Prostate gland (tissue), 2 donors: ENCODE measurements at regions not wholly inside any gene's neighbourhood (a gene's known extent, or its start where the extent isn't known, plus 50 kb on each side); places are given as distances from the start of the nearest gene placed in this dataset.

Source experiments
- DNase-seq: peaks from one replicate; pipeline ENCODE4 v3.0.0-alpha.2; 2019; ENCODE audit warnings: low spot score
- H3K27ac ChIP-seq, 2 donors: fragments of 200-600 bp; sonication (generic); 2 replicates each; pipeline ENCODE4 v1.5.1; 2017 to 2019
- H3K27me3 ChIP-seq: fragments of 200-600 bp; sonication (generic); replicated peaks from 2 replicates; pipeline ENCODE4 v1.5.1; 2019; ENCODE audit not compliant: insufficient read depth
- H3K36me3 ChIP-seq, 2 donors: fragments of 200-600 bp; sonication (generic); 1 replicate in 1 of 2; 2 replicates in 1 of 2; pipeline versions ENCODE4 v1.5.1 to v1.8.1; 2017 to 2019
- H3K4me1 ChIP-seq: fragments of 200-600 bp; sonication (generic); replicated peaks from 2 replicates; pipeline ENCODE4 v1.5.1; 2019
- H3K4me3 ChIP-seq, 2 donors: fragments of 200-600 bp; sonication (generic); 2 replicates each; pipeline ENCODE4 v1.5.1; 2017 to 2019
- H3K9me3 ChIP-seq: fragments of 200-600 bp; sonication (generic); 2 replicates; pipeline ENCODE4 v1.5.1; 2017
- CTCF ChIP-seq, 4 experiments: fragments of 200-600 bp in 2 of 4; fragments of 450-650 bp in 2 of 4; sonication (generic) in 2 of 4; IDR thresholded peaks; 1 replicate in 3 of 4; 2 replicates in 1 of 4; pipeline ENCODE4 v1.5.1; 2016 to 2019; ENCODE audit warnings: antibody characterized with exemption in 4 of 4, mild to moderate bottlenecking in 2 of 4, moderate library complexity in 2 of 4
- POLR2A ChIP-seq: fragments of 450-650 bp; IDR thresholded peaks from one replicate; pipeline ENCODE4 v1.6.1; 2016; ENCODE audit warnings: antibody characterized with exemption, mild to moderate bottlenecking
- POLR2AphosphoS5 ChIP-seq: sonication (generic); formaldehyde crosslinking; IDR thresholded peaks from one replicate; pipeline ENCODE4 v1.6.1; 2017; ENCODE audit warnings: antibody characterized with exemption
- WGBS: methylation state at CpG from one replicate; pipeline ENCODE4 v1.1.5; 2018; 5-methylcytosine and 5-hydroxymethylcytosine counted together
- intact Hi-C: fragments of 100-400 bp; cut with DNase I; formaldehyde crosslinking; loops from one replicate; pipeline ENCODE4 v1.14.2; 2022

DNA sequence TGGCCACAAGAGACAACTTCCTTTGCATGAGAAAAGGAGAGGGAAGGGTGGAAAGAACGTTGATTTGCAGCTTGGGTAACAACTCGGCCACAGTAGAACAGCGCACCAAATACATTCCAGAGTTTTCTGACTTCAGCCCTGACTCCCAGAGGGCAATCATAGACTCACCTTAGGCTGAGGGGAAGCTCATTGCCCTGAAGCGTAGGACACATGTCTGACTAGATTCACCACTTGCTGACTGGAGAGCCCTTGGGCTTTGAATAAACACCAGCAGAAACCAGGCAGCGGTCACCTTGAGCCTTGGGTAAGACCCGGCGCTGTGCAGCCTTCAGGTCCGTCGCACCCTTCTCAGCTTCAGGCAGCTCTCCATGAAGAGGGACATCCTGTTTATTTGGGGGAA is 151.8 kb upstream of the GRIA4 start:
- no peaks in the 10 kb centered on the region for H3K27me3 ChIP-seq

GRCh38 chr11:105456950-105457349 is 152.9 kb upstream of the GRIA4 start:
- Histone ChIP-seq H3K27ac (no peak overlapping the region), H3K36me3 (no peaks in the 10 kb centered on the region), H3K4me1 (no peaks in the 10 kb centered on the region), H3K27me3 (no peaks in the 10 kb centered on the region), H3K4me3 (no peak overlapping the region), H3K9me3 (no peaks in the 10 kb centered on the region)
- intact Hi-C loops, result no loop called here
- no peak for DNase-seq
- 71% methylated on average over 4 of the region's 4 CpGs for WGBS
- TF ChIP-seq POLR2AphosphoS5, result no peak
- no peak for TF ChIP-seq POLR2A
- no peak for TF ChIP-seq CTCF (IDR thresholded peaks at IDR 0.05)

More for the DNA sequence above, 151.8 kb upstream of the GRIA4 start:
- H3K9me3 ChIP-seq, result no peaks in the 10 kb centered on the region
- DNase-seq, result no peak
- no peaks in the 10 kb centered on the region for H3K36me3 ChIP-seq
- intact Hi-C loops, result no loop called here
- 92% methylated on average over 9 of the region's 9 CpGs for WGBS
- no peak overlapping the region for H3K4me3 ChIP-seq
- H3K4me1 ChIP-seq, result no peaks in the 10 kb centered on the region
- TF ChIP-seq POLR2A (no peak), CTCF (IDR thresholded peaks at IDR 0.05) (no peak), POLR2AphosphoS5 (no peak)
- no peak overlapping the region for H3K27ac ChIP-seq

DNA sequence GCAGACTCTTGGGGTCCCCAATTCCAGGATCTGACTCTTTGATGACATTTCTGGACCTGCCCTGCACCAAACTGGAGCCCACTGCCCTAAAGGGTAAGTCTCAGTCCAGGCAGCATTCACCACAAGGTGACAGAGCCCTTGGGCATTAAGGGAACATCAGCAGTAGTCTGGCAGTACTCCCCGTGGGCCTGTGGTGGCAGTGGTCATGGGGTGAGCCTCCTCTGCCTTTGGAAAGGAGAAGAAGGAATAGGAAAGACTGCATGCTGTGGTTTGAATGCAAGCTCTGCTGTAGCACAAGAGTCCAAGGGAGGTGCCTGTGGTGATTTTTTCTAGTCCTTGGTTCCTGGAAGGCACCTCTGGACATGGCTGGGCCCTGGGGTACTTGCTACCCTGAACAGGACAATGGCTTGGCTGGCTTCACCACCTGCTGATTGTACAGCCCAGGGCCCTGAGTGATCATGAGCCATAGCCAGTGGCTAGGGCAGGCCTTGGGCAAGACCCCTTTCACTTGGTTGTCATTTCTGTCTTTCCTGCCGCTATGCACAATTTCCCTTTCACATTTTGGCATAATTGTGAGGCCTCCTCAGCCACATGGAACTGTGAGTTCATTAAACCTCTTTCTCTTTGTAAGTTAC is 160.7 kb upstream of the GRIA4 start:
- no peaks in the 10 kb centered on the region for H3K27me3 ChIP-seq
- no peak for TF ChIP-seq POLR2AphosphoS5
- no peak for TF ChIP-seq POLR2A
- TF ChIP-seq CTCF (IDR thresholded peaks at IDR 0.05), result no peak
- intact Hi-C loops, result no loop called here
- H3K4me3 ChIP-seq, result no peak overlapping the region
- WGBS, result 88% methylated on average over 2 of the region's 2 CpGs
- no peaks in the 10 kb centered on the region for H3K4me1 ChIP-seq
- no peaks in the 10 kb centered on the region for H3K36me3 ChIP-seq
- DNase-seq, result no peak
- H3K27ac ChIP-seq, result no peak overlapping the region
- no peaks in the 10 kb centered on the region for H3K9me3 ChIP-seq

DNA sequence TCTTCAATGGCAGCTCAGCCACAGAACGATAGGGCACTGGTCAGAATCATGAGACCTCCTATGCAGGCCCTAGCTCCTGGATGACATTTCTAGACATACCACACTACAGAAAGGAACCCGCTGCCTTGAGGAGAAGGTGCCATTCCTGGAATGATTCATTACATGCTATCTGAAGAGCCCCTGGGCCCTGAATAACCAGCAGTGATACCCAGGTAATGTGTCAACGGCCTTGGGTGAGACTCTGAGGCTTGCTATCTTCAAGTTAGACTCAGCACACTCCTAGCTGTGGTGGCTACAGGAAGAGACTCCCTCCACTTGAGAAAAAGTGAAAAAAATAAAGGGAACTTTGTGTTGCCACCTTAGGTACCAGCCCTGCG is 161.2 kb upstream of the GRIA4 start:
- Histone ChIP-seq H3K4me1 (no peaks in the 10 kb centered on the region), H3K27ac (no peak overlapping the region), H3K9me3 (no peaks in the 10 kb centered on the region), H3K4me3 (no peak overlapping the region), H3K27me3 (no peaks in the 10 kb centered on the region), H3K36me3 (no peaks in the 10 kb centered on the region)
- no peak for DNase-seq
- TF ChIP-seq POLR2A (no peak), CTCF (IDR thresholded peaks at IDR 0.05) (no peak), POLR2AphosphoS5 (no peak)
- intact Hi-C loops, result no loop called here
- WGBS, result 84% methylated on average over 4 of the region's 4 CpGs

- H3K36me3 ChIP-seq, result no peaks in the 10 kb centered on the region
- intact Hi-C loops, result no loop called here
- TF ChIP-seq POLR2AphosphoS5 (no peak), CTCF (IDR thresholded peaks at IDR 0.05) (no peak), POLR2A (no peak)
- WGBS, result 100% methylated on average over 1 of the region's 1 CpG
- H3K9me3 ChIP-seq, result no peaks in the 10 kb centered on the region
- no peak overlapping the region for H3K4me3 ChIP-seq
- no peaks in the 10 kb centered on the region for H3K4me1 ChIP-seq
- no peak overlapping the region for H3K27ac ChIP-seq
- DNase-seq, result no peak
- H3K27me3 ChIP-seq, result no peaks in the 10 kb centered on the region
Measured at GRCh38 chr11:105447936-105448702, 161.8 kb upstream of the GRIA4 start.
